ENCODE measurements at regions not wholly inside any gene's neighbourhood (a gene's known extent, or its start where the extent isn't known, plus 50 kb on each side); places are given as distances from the start of the nearest gene placed in this dataset.

DNA sequence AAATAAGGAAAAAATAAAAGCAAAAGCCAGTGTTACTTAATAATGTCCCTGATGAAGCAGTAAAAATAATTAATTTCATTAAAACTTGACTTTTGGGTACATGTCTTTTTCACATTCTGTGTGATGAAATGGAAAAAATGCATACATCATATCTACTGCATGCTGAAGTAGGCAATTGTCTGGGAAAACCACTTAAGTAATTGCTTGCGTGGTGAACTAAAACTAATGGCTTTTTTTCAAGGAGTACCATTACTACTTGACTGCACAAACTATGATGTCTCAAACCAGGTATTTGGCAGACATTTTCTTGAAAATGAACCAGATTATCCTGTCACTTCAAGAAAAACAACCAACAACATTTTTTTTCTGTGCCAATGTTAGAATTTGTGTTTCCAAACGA, 91.3 kb upstream of the AKIRIN2 start:
- no peak for FAIRE-seq
- Histone ChIP-seq H3K27me3 (no peaks in the 10 kb centered on the region), H3K27ac (no peak overlapping the region), H3K9me3 (no peaks in the 10 kb centered on the region), H3K4me1 (no peaks in the 10 kb centered on the region), H3K36me3 (no peaks in the 10 kb centered on the region), H3K4me3 (no peak overlapping the region)
- no peak for ATAC-seq
- 66 to 80% methylated on average over 2 of the region's 2 CpGs for WGBS, 2 donors
- no peak for DNase-seq
- intact Hi-C loops (cut with DNase I): no loop called here
- TF ChIP-seq, protein P1, sequence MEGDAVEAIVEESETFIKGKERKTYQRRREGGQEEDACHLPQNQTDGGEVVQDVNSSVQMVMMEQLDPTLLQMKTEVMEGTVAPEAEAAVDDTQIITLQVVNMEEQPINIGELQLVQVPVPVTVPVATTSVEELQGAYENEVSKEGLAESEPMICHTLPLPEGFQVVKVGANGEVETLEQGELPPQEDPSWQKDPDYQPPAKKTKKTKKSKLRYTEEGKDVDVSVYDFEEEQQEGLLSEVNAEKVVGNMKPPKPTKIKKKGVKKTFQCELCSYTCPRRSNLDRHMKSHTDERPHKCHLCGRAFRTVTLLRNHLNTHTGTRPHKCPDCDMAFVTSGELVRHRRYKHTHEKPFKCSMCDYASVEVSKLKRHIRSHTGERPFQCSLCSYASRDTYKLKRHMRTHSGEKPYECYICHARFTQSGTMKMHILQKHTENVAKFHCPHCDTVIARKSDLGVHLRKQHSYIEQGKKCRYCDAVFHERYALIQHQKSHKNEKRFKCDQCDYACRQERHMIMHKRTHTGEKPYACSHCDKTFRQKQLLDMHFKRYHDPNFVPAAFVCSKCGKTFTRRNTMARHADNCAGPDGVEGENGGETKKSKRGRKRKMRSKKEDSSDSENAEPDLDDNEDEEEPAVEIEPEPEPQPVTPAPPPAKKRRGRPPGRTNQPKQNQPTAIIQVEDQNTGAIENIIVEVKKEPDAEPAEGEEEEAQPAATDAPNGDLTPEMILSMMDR (IDR thresholded peaks at IDR 0.05): no peak

DNA sequence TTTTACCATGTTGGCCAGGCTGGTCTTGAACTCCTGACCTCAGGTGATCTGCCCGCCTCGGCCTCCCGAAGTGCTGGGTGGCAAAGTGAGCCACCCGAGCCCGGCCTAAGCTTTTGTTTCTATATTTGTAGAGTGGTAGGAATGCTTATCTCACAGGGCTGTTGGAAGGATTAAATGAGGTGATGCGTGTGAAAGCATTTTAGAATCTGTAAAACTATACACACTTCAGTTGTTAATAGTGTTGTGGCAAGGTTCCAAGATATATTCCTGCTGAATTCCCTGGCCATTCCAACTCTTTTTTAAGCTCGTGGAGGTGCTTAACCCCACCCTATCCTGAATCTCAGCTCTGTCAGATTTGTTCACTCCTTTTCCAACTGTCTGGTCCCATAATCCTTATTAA, 89.9 kb upstream of the AKIRIN2 start:
- DNase-seq (no peak), ATAC-seq (no peak), FAIRE-seq (no peak)
- TF ChIP-seq, protein P1 (IDR thresholded peaks at IDR 0.05): no peak
- 76 to 77% methylated on average over 7 of the region's 7 CpGs for WGBS, 2 donors
- Histone ChIP-seq H3K4me3 (no peak overlapping the region), H3K9me3 (no peaks in the 10 kb centered on the region), H3K4me1 (no peaks in the 10 kb centered on the region), H3K27me3 (no peaks in the 10 kb centered on the region), H3K27ac (no peak overlapping the region), H3K36me3 (no peaks in the 10 kb centered on the region)
- intact Hi-C loops (cut with DNase I): no loop called here

DNA sequence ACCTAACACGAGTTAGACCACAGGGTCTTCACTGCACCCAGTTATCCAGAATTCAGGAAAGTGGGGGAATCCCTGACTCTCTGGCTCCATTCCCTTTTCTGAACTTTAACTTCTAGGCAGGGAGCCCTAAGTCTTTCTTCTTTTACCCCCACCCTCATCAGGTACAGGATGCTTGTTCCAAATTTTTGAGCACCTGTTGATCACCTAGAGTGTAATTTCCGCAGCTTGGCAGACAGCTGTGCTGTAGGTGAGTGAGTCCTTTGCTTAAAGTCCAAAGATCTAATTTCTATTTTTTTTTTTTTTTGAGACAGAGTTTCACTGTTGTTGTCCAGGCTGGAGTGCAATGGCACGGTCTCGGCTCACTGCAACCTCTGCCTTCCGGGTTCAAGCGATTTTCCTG, 89.5 kb upstream of the AKIRIN2 start:
- Histone ChIP-seq H3K9me3 (no peaks in the 10 kb centered on the region), H3K4me3 (no peak overlapping the region), H3K4me1 (no peaks in the 10 kb centered on the region), H3K27me3 (no peaks in the 10 kb centered on the region), H3K27ac (no peak overlapping the region), H3K36me3 (no peaks in the 10 kb centered on the region)
- DNase-seq (no peak), FAIRE-seq (no peak), ATAC-seq (no peak)
- TF ChIP-seq, protein P1 (IDR thresholded peaks at IDR 0.05): no peak
- 83 to 88% methylated on average over 6 of the region's 6 CpGs for WGBS, 2 donors
- intact Hi-C loops (cut with DNase I): no loop called here

DNA sequence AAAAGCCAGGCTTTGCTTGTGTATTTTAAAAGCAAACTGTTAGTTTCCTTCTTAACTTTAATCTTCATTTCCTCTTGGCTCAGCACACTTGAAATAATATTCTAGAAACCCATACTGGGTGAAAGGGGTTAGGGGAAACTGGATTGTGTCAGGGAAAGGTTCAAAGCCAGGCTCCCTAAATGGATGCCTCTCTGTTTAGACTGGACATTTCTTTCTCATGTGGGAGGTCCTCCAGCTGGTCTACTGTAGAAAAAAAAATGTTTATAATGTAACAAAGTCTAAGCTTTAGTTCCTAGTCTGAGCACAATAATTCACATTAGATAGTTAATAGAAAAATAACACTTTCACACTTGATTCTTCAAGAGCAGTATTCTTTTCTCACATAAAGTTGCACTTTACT, 89.0 kb upstream of the AKIRIN2 start:
- no peaks in the 10 kb centered on the region for H3K27me3 ChIP-seq
- H3K9me3 ChIP-seq: no peaks in the 10 kb centered on the region
- H3K27ac ChIP-seq: no peak overlapping the region
- no peaks in the 10 kb centered on the region for H3K36me3 ChIP-seq
- DNase-seq: no peak
- TF ChIP-seq, protein P1 (IDR thresholded peaks at IDR 0.05): no peak
- no peak for FAIRE-seq
- ATAC-seq: no peak
- H3K4me3 ChIP-seq: no peak overlapping the region
- no peaks in the 10 kb centered on the region for H3K4me1 ChIP-seq
- intact Hi-C loops (cut with DNase I): no loop called here

DNA sequence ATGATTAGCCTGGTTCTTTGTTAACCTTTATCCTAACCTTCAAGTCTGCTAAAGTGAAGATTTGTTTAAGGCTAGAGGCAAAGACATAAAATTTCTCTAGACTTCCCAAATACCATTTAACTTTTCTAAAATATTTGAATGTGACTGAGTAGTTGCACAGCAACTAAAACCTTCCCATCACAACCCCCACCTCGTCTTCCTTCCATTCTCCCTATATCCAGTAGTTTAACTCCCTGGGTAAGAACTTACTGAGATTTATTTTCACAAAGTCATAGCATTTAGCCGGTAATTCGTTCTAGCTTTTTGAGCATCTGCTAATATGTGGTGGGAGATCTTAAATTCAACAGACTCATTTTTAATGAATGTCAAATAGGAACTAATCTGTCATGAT, 87.9 kb upstream of the AKIRIN2 start:
- H3K9me3 ChIP-seq: no peaks in the 10 kb centered on the region
- 39 to 45% methylated on average over 3 of the region's 3 CpGs for WGBS, 2 donors
- H3K27ac ChIP-seq: no peak overlapping the region
- H3K4me1 ChIP-seq: no peaks in the 10 kb centered on the region
- ATAC-seq (no peak), DNase-seq (no peak), FAIRE-seq (no peak)
- no peak overlapping the region for H3K4me3 ChIP-seq
- no peaks in the 10 kb centered on the region for H3K27me3 ChIP-seq
- intact Hi-C loops (cut with DNase I): no loop called here
- no peaks in the 10 kb centered on the region for H3K36me3 ChIP-seq
- TF ChIP-seq, protein P1 (IDR thresholded peaks at IDR 0.05): no peak
